22Rv1 (cell line): ENCODE measurements at regions not wholly inside any gene's neighbourhood (a gene's known extent, or its start where the extent isn't known, plus 50 kb on each side); places are given as distances from the start of the nearest gene placed in this dataset.

Source experiments
- H3K27ac ChIP-seq: fragments of 450-650 bp; 2 replicates; pipeline ENCODE4 v1.5.1; 2017
- ZFX ChIP-seq: fragments of 450-650 bp; IDR thresholded peaks from 2 replicates; pipeline ENCODE4 v1.6.1; 2017; ENCODE audit warnings: antibody characterized with exemption, borderline replicate concordance
- TF ChIP-seq, protein P1 (sequence below): fragments of 450-650 bp; IDR thresholded peaks from 2 replicates; pipeline ENCODE4 v1.5.1; 2017; ENCODE audit warnings: mild to moderate bottlenecking

DNA sequence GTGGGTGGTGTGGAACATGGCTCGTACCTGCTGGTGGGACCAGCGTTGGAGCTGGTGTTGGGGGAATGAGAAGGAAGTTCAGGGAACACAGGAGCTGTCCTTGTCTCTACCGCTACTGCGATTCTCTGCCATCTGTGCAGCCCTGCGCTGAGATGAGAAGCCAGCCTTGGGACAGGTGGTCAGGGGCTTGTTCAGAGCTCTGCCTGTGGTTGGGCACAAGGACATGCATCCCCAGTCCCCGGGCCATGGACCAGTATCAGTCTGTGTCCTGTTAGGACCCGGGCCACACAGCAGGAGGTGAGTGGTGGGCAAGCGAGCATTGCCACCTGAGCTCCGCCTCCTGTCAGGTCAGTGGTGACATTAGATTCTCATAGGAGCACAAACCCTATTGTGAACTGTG lies 164.4 kb downstream of the TSN start:
- TF ChIP-seq, protein P1, sequence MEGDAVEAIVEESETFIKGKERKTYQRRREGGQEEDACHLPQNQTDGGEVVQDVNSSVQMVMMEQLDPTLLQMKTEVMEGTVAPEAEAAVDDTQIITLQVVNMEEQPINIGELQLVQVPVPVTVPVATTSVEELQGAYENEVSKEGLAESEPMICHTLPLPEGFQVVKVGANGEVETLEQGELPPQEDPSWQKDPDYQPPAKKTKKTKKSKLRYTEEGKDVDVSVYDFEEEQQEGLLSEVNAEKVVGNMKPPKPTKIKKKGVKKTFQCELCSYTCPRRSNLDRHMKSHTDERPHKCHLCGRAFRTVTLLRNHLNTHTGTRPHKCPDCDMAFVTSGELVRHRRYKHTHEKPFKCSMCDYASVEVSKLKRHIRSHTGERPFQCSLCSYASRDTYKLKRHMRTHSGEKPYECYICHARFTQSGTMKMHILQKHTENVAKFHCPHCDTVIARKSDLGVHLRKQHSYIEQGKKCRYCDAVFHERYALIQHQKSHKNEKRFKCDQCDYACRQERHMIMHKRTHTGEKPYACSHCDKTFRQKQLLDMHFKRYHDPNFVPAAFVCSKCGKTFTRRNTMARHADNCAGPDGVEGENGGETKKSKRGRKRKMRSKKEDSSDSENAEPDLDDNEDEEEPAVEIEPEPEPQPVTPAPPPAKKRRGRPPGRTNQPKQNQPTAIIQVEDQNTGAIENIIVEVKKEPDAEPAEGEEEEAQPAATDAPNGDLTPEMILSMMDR: no peak
- no peak for TF ChIP-seq ZFX
- no peak overlapping the region for H3K27ac ChIP-seq

DNA sequence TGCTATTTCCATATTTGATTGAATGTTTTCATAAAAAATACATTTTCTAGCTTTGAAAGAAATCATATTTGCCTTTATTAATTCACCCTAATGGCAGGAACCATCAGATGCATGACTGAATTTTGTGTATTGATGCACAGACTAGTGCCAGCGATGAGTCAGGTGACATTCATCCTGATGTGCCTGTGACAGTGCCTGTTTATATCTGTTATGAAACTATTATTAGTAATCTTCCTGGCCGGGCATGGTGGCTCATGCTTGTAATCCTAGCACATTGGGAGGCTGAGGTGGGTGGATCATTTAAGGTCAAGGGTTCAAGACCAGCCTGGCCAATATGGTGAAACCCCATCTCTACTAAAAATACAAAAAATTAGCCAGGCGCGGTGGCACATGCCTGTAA lies 170.0 kb downstream of the TSN start:
- no peak overlapping the region for H3K27ac ChIP-seq
- no peak for TF ChIP-seq ZFX
- TF ChIP-seq, protein P1: no peak

DNA sequence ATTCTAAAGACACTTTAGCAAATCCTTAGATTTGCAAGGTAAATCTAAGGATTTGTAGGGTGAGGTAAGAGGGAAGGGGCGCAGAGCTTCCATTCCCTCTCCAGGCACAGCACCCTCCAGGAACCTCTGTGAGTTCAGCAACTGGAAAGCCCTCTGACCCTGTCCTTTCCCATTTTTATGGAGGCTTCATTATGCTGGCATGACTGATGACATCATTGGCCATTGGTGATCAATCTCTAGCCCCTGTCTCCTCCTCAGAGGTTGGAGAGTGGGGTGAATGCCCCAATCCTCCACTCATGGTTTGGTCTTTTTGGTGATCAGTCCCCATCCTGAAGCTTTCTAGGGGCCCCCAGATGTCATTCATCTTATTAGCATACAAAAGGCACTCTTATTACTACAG lies 187.8 kb downstream of the TSN start:
- no peak overlapping the region for H3K27ac ChIP-seq
- TF ChIP-seq ZFX: no peak
- TF ChIP-seq, protein P1: no peak

DNA sequence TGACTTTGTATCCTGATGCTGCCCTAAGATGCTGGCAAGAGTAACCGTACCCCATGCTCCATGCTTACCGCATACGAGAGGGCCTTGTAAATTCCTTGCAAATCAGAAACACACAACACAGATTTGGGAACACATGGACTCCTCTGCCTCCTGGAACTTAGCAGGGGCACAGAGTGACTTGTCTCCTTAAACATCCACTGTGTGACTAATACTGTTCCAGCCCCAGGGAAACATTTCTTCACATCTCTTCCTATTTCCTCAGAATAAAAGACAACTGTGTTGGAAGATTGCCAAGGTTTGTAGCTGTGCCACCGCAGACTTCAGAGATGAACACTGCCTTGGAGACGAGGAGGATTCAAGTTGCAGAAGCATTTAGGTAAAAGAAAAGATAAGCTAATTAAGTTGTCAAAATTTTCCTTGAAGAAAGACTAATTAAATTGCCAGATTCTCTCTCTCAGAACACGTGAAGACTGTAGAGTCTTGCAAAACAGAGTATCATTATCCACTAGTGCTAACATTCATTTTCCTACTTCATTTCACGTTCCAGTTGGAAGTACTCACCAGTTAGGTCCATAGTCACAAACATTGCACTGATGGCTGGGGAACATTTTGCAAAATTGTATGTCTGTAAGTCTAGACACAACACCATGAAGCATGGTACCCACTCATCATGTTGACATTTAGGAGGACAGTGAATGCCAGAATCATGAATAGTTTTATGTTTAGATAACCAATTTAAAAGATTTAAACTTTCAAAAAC lies 188.8 kb downstream of the TSN start:
- no peak overlapping the region for H3K27ac ChIP-seq
- no peak for TF ChIP-seq ZFX
- TF ChIP-seq, protein P1: no peak

DNA sequence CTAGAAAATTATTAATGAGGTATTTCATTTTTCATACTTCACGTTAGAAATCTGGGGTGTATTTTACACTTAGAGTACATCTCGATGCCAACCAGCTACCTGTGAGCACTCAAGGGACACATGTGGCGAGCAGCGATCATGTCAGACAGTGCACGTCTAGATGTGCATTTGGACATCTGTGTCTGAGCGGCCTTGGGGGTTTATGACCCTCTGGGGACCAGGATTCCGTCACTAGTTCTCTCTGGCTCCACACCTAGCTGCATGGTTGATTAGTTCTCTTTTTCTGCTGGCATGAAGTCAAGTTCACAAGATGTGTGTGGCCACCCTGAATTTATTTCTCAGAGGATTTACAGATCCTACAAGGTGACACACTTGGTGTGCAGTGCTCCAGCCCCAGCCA lies 192.2 kb downstream of the TSN start:
- no peak for TF ChIP-seq ZFX
- TF ChIP-seq, protein P1: no peak
- no peak overlapping the region for H3K27ac ChIP-seq

DNA sequence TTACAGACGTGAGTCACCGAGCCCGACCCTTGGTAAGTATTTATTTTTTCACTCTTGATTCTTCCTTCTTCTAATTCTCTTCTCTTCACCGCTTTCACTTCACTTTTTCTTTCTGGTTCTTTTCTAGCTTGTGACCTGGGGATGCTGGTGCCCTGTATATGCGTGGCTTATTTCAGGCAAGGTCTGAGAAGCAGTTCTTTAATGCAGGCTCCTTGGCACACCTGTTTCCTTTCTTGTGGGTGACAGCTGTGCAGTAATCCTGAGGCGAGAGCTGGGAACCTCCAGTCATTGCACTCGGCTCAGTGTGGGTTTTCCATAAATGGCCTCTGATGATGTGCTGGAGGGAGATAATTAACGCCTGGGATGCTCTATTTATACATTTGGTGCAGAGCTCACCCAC lies 193.8 kb downstream of the TSN start:
- no peak overlapping the region for H3K27ac ChIP-seq
- TF ChIP-seq ZFX: no peak
- TF ChIP-seq, protein P1: no peak

DNA sequence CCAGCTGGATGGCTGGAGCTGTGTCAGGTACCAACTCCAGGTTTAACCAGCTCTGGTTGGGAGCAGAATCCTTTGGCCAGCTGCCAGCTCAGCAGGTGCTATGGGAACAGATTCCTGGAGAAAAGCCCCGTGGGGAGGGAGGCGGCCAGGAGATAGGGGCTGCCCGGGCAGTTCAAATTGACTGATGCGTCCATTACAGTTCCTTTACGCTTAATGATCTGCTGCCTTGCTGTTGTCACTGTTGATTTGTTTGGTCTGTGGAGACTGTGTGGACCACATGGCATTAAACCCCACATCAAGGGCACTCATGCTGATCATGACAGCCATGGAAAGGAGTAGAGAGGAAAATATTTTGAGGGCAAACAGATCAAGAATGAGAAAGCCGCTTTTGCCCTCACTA lies 200.0 kb downstream of the TSN start:
- TF ChIP-seq, protein P1: no peak
- TF ChIP-seq ZFX: no peak
- H3K27ac ChIP-seq: no peak overlapping the region
